Skin of body (tissue), 1 donor: ENCODE measurements at regions not wholly inside any gene's neighbourhood (a gene's known extent, or its start where the extent isn't known, plus 50 kb on each side); places are given as distances from the start of the nearest gene placed in this dataset.
"Not testable (repeated sequence)": the region's sequence is repeated elsewhere in the genome, so short reads cannot be mapped to it uniquely, and the experiment has no call there.

Source experiments
- DNase-seq: peaks from one replicate; lab custom pipeline; 2025; lab: John Stamatoyannopoulos, UW

DNA sequence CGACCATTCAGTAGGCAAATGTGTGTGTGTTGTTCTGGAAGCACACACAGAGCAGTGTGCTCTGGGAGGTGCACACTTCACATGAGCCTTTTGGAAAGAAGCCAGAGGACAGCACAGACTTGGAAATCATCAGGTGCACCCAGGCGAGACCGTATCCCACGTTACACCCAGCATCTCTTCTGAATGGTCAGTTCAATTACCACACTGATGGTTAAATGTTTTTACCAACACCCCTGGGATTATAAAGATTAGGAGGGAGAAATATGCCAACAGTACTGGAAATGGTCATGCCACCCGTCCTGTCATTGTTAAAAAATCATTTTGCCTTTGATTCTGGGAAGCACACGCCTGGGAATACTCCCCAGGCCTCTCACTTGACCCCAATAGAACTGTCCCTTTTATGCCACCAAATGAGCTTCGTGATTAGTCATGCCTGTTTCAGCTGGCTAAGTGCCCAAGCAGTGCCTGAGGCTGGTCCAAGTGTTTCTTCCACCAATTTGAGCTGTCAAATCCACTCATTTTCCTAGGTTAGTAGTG lies 183.7 kb downstream of the NRP2 start:
- no peak for DNase-seq

DNA sequence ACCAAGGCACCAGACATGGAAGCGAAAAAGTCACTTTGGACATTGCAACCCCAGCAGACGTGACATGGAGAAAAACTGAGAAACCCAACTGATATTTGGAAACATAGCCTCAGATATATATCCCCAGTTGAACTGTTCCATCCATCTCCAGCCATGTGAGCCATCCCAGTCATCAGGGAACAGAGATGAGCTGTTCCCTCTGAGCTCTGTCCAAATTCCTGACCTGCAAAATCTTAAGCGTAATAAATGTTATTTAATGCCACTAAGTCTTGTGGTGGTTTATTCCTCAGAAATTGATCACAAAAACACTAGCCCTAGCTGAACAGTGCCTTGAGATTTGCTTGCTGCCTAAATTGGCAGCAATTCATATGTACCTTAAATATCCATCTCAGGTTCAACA lies 182.8 kb downstream of the NRP2 start:
- no peak for DNase-seq

DNA sequence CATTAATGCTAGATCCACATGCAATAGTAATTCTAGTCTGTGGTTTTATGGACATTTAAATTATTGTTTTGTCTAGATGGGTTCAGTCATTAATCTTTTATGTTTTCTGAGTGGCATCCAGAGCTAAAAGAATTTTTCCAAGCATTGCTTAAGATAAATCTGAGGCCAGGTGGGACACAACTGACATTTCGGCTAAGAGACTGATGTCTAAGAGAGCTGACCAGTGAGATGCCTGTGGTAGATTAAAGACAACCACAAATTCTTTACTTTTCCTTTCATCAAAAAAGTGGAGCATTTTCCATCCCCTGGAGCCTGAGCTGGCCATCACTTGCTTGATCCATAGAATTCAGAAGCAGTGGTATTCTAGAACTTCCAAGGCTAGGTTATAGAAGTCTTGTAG lies 182.2 kb downstream of the NRP2 start:
- DNase-seq: no peak

DNA sequence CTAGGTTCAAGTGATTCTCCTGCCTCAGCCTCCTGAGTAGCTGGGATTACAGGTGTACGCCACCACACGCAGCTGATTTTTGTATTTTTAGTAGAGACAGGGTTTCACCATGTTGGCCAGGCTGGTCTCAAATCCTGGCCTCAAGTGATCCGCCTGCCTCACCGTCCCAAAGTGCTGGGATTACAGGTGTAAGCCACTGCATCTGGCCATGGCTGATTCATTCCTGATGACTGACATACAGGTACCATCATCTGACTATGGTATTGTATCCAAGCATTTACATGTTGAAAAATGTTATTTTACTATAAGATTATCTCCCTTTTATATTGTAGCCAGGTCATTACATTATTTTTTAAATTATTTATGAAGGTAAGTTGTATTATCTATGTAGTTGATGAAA lies 180.5 kb downstream of the NRP2 start:
- DNase-seq: not testable (repeated sequence)

DNA sequence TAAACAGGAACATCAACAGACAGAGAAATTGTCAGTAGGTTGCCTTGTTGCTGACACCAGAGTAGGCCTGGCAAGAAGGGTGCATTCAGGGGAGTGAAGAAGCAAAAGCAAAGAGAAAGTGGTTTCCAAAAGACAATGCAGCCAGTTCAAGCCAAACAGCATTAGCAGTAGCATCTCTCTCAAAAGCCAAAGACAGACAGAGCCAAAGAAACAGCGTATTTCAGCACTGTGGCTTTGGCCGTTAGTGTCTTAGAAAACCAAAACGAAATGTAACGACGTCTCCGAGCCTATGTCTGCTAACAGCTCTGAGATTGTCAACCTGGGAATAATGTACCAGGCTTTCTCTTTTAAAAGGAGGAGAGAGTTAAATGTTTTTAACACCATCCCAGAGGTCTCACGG lies 178.6 kb downstream of the NRP2 start:
- DNase-seq: no peak

DNA sequence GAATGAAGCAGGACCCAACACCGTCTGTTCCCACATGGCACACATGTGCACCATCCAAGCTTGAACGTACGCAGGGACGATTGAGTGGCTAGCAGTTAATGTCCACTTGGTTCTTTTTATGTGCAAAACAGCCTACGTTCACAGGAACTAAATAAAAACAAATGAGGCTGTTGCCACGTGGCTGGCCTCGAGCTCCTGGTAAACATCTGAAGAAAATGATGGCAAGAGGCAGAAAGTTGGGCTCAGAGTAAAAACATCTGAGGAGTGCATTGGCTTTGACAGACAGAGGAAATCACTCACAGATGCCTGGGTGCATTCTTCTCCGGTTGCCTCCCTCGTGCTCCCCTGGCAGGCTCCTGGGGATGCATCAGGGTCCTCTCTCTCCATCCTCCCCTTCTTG lies 177.9 kb downstream of the NRP2 start:
- peak; percentile 74 for DNase-seq

DNA sequence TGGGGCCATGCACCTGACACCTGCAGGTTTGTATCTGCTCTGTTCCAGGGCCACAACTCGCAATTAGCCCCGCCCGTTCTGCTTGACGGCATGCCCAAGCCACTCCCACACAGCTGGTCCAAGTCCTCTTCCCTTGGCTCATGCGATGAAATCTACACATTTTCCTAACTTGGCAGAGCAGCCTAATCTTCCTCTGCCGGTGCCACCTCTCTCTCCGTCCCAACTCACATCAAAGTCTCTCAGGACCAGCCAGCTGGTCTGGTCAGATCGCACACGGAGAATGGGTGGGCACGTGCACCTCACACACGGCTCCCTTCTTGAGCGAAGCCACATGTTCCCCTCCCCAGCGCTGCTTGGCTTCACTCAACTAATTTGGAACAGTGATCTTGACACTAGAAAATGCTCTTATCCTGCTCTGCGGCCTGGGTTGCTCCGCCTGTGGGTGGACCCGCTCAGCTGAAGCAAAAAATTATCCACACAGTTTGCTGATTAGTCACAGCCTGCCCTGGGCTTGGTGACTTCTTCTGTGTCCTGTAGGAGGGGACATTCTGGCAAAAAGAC lies 176.7 kb downstream of the NRP2 start:
- DNase-seq: peak; percentile 85

DNA sequence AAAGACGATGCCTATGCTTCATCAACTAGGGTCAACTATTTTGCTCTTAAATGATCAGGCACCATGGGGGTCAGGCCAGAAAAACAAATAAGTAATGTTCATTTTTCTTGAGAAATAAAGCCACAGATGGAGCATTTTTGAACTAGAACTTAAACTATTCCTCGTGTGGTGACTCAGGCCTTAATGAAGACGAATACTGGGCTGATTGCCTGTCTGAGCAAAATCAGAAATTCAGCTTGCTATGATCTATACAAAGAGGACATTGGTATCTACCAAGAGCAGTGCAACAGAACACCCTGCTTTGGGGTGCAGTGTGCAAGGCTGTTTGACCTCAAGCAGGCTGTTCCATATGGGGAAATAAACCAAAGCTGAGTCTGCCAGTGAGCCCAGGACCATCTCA lies 176.0 kb downstream of the NRP2 start:
- DNase-seq: peak; percentile 52

DNA sequence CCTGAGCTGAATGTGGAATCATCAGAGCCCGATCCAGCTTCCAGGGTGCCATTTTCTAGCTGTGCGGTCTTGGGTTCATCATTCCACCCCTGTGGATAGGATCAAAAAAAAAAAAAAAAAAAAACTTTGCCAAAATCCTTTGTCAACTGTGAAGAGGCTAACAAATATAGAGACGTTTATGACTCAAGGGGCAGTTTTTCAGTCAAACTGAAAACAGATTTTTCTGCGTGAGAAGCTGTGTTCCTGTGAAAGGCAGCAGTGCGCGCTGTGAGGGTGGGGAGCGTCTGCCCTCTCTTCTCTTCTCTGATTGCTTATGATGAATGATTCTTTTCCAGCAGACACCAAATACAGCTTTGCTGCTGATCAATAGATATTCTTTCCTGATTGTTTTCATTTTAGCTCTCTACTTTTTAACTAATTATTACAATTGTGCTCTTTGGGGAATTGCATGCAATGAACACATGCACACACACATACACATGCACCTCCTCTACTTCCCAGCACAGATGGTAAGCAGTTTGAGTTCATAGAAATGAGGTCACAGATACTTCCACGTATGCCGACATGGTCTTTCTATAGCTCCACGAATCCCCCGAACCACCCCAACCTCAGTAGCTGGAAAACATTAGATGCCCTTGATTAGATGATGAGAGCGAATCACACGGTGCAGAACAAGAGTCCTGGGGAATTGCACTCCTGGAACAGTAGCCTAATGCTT lies 175.4 kb downstream of the NRP2 start:
- DNase-seq: peak; percentile 75

DNA sequence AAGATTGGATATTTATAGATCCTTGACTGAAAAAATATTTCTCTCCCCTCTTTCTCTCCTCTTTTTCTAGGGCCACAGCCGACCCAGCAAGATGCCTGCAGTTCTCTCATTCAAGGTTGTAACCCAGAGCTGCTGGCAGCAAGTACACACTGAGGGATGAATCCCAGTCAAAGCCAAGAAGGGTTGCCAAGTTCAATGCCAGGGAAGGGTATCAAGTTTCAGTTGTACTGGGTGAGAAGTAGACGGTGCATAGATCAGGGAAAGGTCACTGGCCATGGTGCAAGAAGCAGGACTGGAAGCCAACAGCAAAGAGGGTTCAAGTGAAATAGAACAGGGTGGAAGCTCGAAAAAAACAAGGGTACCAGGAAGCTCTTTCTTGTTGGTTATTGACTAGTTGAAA lies 170.2 kb downstream of the NRP2 start:
- no peak for DNase-seq

DNA sequence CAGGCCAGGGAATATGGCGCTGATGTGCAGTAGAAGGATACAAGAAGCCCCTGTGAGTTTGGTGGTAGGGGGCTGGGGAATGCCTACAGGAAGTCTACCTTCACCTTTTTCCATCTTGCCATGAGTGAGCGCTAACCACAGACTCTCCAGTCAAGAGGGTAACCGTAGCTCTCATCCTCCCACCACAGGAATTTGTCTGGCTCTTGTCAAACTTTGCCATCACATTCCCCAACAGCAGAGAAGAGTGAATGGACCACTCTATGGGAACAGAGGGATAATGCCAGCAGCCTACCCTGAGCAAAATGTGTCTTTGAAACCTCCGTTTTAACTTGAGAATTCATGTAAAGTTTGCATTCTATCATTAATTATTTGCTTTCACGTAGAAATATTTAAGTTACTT lies 168.3 kb downstream of the NRP2 start:
- no peak for DNase-seq

DNA sequence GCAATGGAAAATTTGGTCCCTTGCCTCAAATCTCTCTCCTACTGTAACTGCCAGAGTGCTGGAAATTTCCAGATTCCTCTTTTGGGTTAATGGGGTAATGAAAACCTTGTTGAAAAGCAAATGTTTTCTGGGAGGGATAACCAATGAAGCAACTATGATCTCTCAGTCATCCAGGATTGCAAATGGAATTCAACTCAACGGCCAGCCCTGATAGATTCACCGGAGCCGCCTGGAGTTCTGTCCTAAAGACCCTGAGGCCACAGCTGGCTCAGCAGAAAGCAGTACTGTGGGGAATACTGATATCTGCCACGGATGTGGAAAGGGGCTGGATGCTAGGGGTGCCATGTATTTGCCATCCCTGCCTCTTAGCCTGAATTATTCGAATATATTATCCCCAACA lies 167.8 kb downstream of the NRP2 start:
- no peak for DNase-seq

DNA sequence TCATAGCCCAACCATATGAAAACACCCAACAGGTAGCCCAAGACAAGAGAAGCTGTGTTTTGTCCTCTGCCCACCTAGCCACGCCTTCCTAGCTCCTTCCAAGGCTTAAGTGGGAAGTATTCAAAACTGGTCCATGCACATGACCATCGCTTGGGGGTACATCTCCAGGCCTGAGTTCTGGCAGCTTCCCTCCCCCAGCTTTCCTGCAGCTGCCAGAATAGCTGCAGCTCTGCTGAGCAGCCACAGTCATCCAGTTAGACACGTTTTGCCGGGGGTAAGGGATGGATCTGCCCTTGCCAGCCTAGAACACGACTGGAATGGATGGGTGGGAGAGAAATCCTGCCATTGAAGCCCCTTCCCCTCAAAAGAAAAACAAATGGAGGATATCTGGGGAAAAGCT lies 166.8 kb downstream of the NRP2 start:
- DNase-seq: no peak

DNA sequence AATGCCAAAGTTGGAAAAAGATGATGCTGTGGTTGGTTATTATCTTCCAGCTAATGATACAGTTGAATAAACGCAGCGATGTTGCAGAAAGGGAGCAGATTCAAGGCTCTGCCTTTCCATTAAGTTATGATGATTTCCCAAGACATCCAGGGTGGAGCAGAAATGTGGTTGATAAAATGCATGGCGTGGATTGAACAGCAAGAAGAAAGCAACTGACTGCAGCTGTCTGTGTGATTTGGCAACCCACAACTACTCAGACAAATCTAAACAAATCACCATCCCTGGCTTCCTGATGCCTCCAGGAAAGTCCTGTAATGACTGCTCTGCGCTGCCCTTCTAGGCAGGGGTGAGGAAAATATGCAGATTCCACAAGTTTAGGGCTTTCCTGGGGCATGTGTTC lies 166.3 kb downstream of the NRP2 start:
- DNase-seq: peak; percentile 15
